Astrocyte (in vitro differentiated cells and primary cell): ENCODE measurements at regions not wholly inside any gene's neighbourhood (a gene's known extent, or its start where the extent isn't known, plus 50 kb on each side); places are given as distances from the start of the nearest gene placed in this dataset.

Source experiments
- DNase-seq: peaks from one replicate; pipeline ENCODE4 v3.0.0-alpha.2; 2010; ENCODE audit warnings: low read depth
- FAIRE-seq: peaks from 2 replicates; lab custom pipeline; 2011; peaks lifted over from hg19 to GRCh38; lab: Jason Lieb, UNC
- H2AFZ ChIP-seq: 2 replicates; pipeline ENCODE4 v1.6.0; 2012; ENCODE audit warnings: low read depth, low read length, inconsistent platforms
- H3K27ac ChIP-seq: 2 replicates; pipeline ENCODE4 v1.5.1; 2011; ENCODE audit warnings: low read depth, low read length, inconsistent platforms
- H3K27me3 ChIP-seq: 2 replicates; pipeline ENCODE4 v1.6.0; 2011; ENCODE audit warnings: low read length, inconsistent platforms; ENCODE audit not compliant: insufficient read depth
- H3K36me3 ChIP-seq: 2 replicates; pipeline ENCODE4 v1.5.1; 2011; ENCODE audit warnings: low read length, inconsistent platforms; ENCODE audit not compliant: insufficient read depth
- H3K4me1 ChIP-seq: 2 replicates; pipeline ENCODE4 v1.5.1; 2011; ENCODE audit warnings: low read length, inconsistent platforms; ENCODE audit not compliant: insufficient read depth
- H3K4me2 ChIP-seq: 2 replicates; pipeline ENCODE4 v1.6.0; 2012; ENCODE audit warnings: low read length, inconsistent platforms
- H3K4me3 ChIP-seq: 2 replicates; pipeline ENCODE4 v1.5.1; 2011; ENCODE audit warnings: low read depth, mild to moderate bottlenecking, low read length, inconsistent platforms; ENCODE audit not compliant: insufficient read depth
- H3K79me2 ChIP-seq: 2 replicates; pipeline ENCODE4 v1.6.0; 2012; ENCODE audit warnings: mild to moderate bottlenecking, low read length, inconsistent platforms; ENCODE audit not compliant: insufficient read depth
- H3K9ac ChIP-seq: 2 replicates; pipeline ENCODE4 v1.6.0; 2012; ENCODE audit warnings: mild to moderate bottlenecking, low read length, inconsistent platforms
- H3K9me3 ChIP-seq: 2 replicates; pipeline ENCODE4 v1.5.1; 2012; ENCODE audit warnings: low read depth, mild to moderate bottlenecking, low read length, inconsistent platforms; ENCODE audit not compliant: insufficient read depth
- H4K20me1 ChIP-seq: 2 replicates; pipeline ENCODE4 v1.6.0; 2012; ENCODE audit warnings: low read length, inconsistent platforms; ENCODE audit not compliant: insufficient read depth
- H3K27ac Mint-ChIP-seq: one replicate; pipeline ENCODE4 v1.8.0; 2021; ENCODE audit warnings: mild to moderate bottlenecking, mixed read lengths; ENCODE audit not compliant: unreplicated experiment
- H3K27me3 Mint-ChIP-seq: one replicate; pipeline ENCODE4 v1.8.0; 2021; ENCODE audit warnings: low read depth, mixed read lengths; ENCODE audit not compliant: unreplicated experiment
- H3K36me3 Mint-ChIP-seq: one replicate; pipeline ENCODE4 v1.8.0; 2021; ENCODE audit warnings: low read depth, mixed read lengths; ENCODE audit not compliant: unreplicated experiment
- H3K4me1 Mint-ChIP-seq: one replicate; pipeline ENCODE4 v1.8.0; 2021; ENCODE audit warnings: low read depth, mixed read lengths; ENCODE audit not compliant: unreplicated experiment
- H3K4me3 Mint-ChIP-seq: one replicate; pipeline ENCODE4 v1.8.0; 2021; ENCODE audit warnings: mild to moderate bottlenecking, moderate library complexity, mixed read lengths; ENCODE audit not compliant: unreplicated experiment
- H3K9me3 Mint-ChIP-seq: one replicate; pipeline ENCODE4 v1.8.0; 2021; ENCODE audit warnings: mild to moderate bottlenecking, mixed read lengths; ENCODE audit not compliant: unreplicated experiment
- EZH2 ChIP-seq: IDR thresholded peaks from 2 replicates; pipeline ENCODE4 v1.6.1; 2012; ENCODE audit warnings: mild to moderate bottlenecking, low read length, inconsistent platforms; ENCODE audit not compliant: insufficient read depth
- TF ChIP-seq, protein P1 (sequence below): IDR thresholded peaks from 2 replicates; pipeline ENCODE4 v1.5.1; 2011; ENCODE audit warnings: low read depth, mild to moderate bottlenecking, inconsistent platforms, low read length, moderate library complexity; ENCODE audit not compliant: insufficient read depth

DNA sequence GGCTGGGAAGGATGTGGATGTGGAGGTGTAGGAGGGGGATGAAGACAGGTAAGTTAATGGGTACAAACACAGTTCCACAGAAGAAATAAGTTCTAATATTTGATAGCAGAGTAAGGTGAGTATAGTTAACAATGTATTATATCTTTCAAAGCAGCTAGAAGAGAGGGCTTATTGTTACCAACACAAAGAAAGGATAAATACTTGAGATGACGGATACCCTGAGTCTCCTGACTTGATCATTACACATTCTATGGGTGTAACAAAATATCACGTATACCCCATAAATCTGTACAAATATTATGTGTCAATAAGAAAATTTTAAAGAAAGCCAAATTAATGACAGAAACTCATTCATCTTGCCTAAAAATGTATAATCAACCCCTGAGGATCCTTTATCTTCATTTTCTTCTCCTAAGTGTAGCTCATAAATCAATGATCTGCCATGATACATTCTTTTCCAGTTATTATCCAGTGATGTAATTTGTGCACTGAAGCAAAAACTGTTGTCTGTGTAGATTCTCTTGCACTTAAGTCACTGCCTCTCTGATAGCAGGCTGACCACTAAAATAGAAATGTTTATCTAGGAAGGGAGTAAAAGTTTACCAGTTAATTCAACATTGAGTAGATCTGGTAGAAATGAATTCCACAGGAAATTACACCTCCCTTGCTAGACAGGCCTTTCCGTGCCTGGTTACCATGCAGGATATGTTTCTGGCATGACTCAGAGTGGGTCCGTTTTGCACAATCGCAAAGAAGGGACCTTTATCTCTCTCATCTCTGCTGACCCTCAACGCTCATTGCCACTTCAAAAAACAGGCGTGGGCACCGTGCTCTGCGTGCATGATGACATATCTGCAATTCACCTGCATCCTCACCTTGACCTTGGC is 249.7 kb upstream of the NCKAP5 start:
- Histone ChIP-seq H3K4me2 (peak overlapping the region; percentile 47), H4K20me1 (no peaks in the 10 kb centered on the region), H3K4me1 (peaks cover 46% of the 10 kb centered on the region), H3K36me3 (no peaks in the 10 kb centered on the region), H3K4me3 (no peak overlapping the region), H3K27ac (peak overlapping the region; percentile 86), H3K9me3 (no peaks in the 10 kb centered on the region), H3K79me2 (no peaks in the 10 kb centered on the region), H3K27me3 (no peaks in the 10 kb centered on the region), H2AFZ (no peak overlapping the region), H3K9ac (peak overlapping the region; percentile 30)
- Mint-ChIP-seq H3K27ac (peak overlapping the region; percentile 93), H3K4me1 (peaks cover 47% of the 10 kb centered on the region), H3K9me3 (peaks cover 2% of the 10 kb centered on the region), H3K36me3 (no peaks in the 10 kb centered on the region), H3K4me3 (no peak overlapping the region), H3K27me3 (no peaks in the 10 kb centered on the region)
- TF ChIP-seq, protein P1, sequence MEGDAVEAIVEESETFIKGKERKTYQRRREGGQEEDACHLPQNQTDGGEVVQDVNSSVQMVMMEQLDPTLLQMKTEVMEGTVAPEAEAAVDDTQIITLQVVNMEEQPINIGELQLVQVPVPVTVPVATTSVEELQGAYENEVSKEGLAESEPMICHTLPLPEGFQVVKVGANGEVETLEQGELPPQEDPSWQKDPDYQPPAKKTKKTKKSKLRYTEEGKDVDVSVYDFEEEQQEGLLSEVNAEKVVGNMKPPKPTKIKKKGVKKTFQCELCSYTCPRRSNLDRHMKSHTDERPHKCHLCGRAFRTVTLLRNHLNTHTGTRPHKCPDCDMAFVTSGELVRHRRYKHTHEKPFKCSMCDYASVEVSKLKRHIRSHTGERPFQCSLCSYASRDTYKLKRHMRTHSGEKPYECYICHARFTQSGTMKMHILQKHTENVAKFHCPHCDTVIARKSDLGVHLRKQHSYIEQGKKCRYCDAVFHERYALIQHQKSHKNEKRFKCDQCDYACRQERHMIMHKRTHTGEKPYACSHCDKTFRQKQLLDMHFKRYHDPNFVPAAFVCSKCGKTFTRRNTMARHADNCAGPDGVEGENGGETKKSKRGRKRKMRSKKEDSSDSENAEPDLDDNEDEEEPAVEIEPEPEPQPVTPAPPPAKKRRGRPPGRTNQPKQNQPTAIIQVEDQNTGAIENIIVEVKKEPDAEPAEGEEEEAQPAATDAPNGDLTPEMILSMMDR = no peak
- TF ChIP-seq EZH2 = no peak
- DNase-seq (peak; percentile 100), FAIRE-seq (peak; percentile 83)

- no peaks in the 10 kb centered on the region for H3K79me2 ChIP-seq
- no peak for FAIRE-seq
- no peak for TF ChIP-seq EZH2
- TF ChIP-seq, protein P1 = no peak
- H2AFZ ChIP-seq = no peak overlapping the region
- Mint-ChIP-seq H3K27ac (peak overlapping the region; percentile 93), H3K4me1 (peaks cover 41% of the 10 kb centered on the region), H3K36me3 (no peaks in the 10 kb centered on the region), H3K27me3 (no peaks in the 10 kb centered on the region), H3K9me3 (peaks cover 2% of the 10 kb centered on the region), H3K4me3 (no peak overlapping the region)
- no peaks in the 10 kb centered on the region for H4K20me1 ChIP-seq
- H3K4me3 ChIP-seq = no peak overlapping the region
- peak overlapping the region; percentile 47 for H3K4me2 ChIP-seq
- H3K4me1 ChIP-seq = peaks cover 39% of the 10 kb centered on the region
- no peak for DNase-seq
- H3K27me3 ChIP-seq = no peaks in the 10 kb centered on the region
- no peaks in the 10 kb centered on the region for H3K9me3 ChIP-seq
- H3K9ac ChIP-seq = peak overlapping the region; percentile 26
- H3K27ac ChIP-seq = peak overlapping the region; percentile 78
- no peaks in the 10 kb centered on the region for H3K36me3 ChIP-seq
Measured at GRCh38 chr2:133818661-133819060, 250.4 kb upstream of the NCKAP5 start.

GRCh38 chr2:133819906-133820305 is 251.6 kb upstream of the NCKAP5 start:
- H3K9me3 Mint-ChIP-seq = peaks cover 2% of the 10 kb centered on the region
- H3K4me1 Mint-ChIP-seq = peaks cover 38% of the 10 kb centered on the region
- Histone ChIP-seq H3K36me3 (no peaks in the 10 kb centered on the region), H2AFZ (no peak overlapping the region), H3K4me1 (peaks cover 39% of the 10 kb centered on the region), H3K4me2 (no peak overlapping the region), H3K9ac (no peak overlapping the region), H3K79me2 (no peaks in the 10 kb centered on the region), H3K27ac (peak overlapping the region; percentile 78), H3K9me3 (no peaks in the 10 kb centered on the region), H4K20me1 (no peaks in the 10 kb centered on the region), H3K4me3 (no peak overlapping the region), H3K27me3 (no peaks in the 10 kb centered on the region)
- DNase-seq = no peak
- FAIRE-seq = no peak
- H3K36me3 Mint-ChIP-seq = no peaks in the 10 kb centered on the region
- no peak overlapping the region for H3K27ac Mint-ChIP-seq
- no peak overlapping the region for H3K4me3 Mint-ChIP-seq
- H3K27me3 Mint-ChIP-seq = no peaks in the 10 kb centered on the region
- TF ChIP-seq EZH2 = no peak
- TF ChIP-seq, protein P1 = no peak
